Chondrocyte (in vitro differentiated cells): ENCODE measurements at regions not wholly inside any gene's neighbourhood (a gene's known extent, or its start where the extent isn't known, plus 50 kb on each side); places are given as distances from the start of the nearest gene placed in this dataset.
"Not testable (repeated sequence)": the region's sequence is repeated elsewhere in the genome, so short reads cannot be mapped to it uniquely, and the experiment has no call there.

ENCODE experiments used
- DNase-seq: peaks from one replicate; pipeline ENCODE4 v3.0.0; 2021; ENCODE audit warnings: mixed read lengths, low spot score
- H3K27ac Mint-ChIP-seq: one replicate; pipeline ENCODE4 v1.8.0; 2021; ENCODE audit warnings: mild to moderate bottlenecking, moderate library complexity, mixed read lengths; ENCODE audit not compliant: unreplicated experiment
- H3K27me3 Mint-ChIP-seq: 2 replicates; pipeline ENCODE4 v1.8.0; 2021; ENCODE audit warnings: low read depth, mixed read lengths
- H3K36me3 Mint-ChIP-seq: 2 replicates; pipeline ENCODE4 v1.8.0; 2021; ENCODE audit warnings: low read depth, mixed read lengths
- H3K4me1 Mint-ChIP-seq: 2 replicates; pipeline ENCODE4 v1.8.0; 2021; ENCODE audit warnings: low read depth, mild to moderate bottlenecking, mixed read lengths
- H3K4me3 Mint-ChIP-seq: one replicate; pipeline ENCODE4 v1.8.0; 2021; ENCODE audit warnings: mild to moderate bottlenecking, moderate library complexity, mixed read lengths; ENCODE audit not compliant: unreplicated experiment
- H3K9me3 Mint-ChIP-seq: 2 replicates; pipeline ENCODE4 v1.8.0; 2021; ENCODE audit warnings: low read depth, mixed read lengths
- CTCF ChIP-seq: fragments of 200-600 bp; sonication (generic); IDR thresholded peaks from 2 replicates; pipeline ENCODE4 v1.5.0; 2021; ENCODE audit warnings: antibody characterized with exemption, mild to moderate bottlenecking, moderate library complexity

- Mint-ChIP-seq H3K4me3 (no peak overlapping the region), H3K27ac (no peak overlapping the region), H3K36me3 (no peaks in the 10 kb centered on the region), H3K9me3 (no peaks in the 10 kb centered on the region), H3K27me3 (peaks cover 3% of the 10 kb centered on the region), H3K4me1 (no peaks in the 10 kb centered on the region)
- no peak for TF ChIP-seq CTCF
- DNase-seq = no peak
Observed at GRCh38 chr2:17227856-17228255, 290.4 kb downstream of the RAD51AP2 start.

GRCh38 chr2:17226941-17227490 is 291.2 kb downstream of the RAD51AP2 start:
- H3K27me3 Mint-ChIP-seq = peaks cover 3% of the 10 kb centered on the region
- no peak for DNase-seq
- TF ChIP-seq CTCF = no peak
- H3K27ac Mint-ChIP-seq = no peak overlapping the region
- H3K9me3 Mint-ChIP-seq = no peaks in the 10 kb centered on the region
- H3K4me3 Mint-ChIP-seq = no peak overlapping the region
- no peaks in the 10 kb centered on the region for H3K36me3 Mint-ChIP-seq
- H3K4me1 Mint-ChIP-seq = no peaks in the 10 kb centered on the region

DNA sequence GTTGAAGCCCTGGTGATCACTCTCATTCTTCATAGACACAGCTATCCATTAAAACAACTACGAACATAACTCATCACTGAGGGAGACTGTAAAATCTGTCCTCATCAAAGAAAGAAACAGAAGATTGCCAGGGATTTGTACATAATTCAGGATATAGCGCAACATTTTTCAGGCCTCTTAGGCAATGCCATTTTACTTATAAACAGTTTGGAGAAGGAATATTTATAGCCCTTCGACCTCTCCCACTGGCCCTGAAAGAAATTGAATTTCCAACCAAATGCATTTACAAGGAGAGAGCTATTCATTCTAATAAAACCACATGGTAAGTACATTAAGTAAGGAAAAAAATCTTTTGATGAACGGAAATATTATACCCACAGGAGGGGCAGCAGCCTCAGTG is 295.0 kb downstream of the RAD51AP2 start:
- H3K36me3 Mint-ChIP-seq = no peaks in the 10 kb centered on the region
- H3K4me1 Mint-ChIP-seq = no peaks in the 10 kb centered on the region
- H3K9me3 Mint-ChIP-seq = no peaks in the 10 kb centered on the region
- peaks cover 9% of the 10 kb centered on the region for H3K27me3 Mint-ChIP-seq
- no peak overlapping the region for H3K4me3 Mint-ChIP-seq
- TF ChIP-seq CTCF = no peak
- no peak for DNase-seq
- H3K27ac Mint-ChIP-seq = no peak overlapping the region

DNA sequence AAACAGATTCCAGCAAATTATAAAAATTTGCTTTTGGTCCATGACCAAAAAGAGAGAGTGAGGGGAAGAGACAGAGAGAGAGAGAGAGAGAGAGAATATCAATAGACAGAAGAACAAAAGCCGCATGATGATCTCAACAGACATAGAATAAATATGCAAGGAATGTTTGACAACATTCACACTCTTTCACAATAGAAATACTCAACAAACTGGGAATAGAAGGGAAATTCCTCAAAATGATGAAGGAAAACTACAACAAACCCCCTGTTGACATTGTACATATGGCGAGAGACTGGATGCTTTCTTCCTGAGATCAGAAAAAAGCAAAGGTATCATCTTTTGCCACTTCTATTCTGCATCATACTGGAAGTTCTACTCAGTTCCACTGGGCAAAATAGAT is 309.7 kb downstream of the RAD51AP2 start:
- peaks cover 3% of the 10 kb centered on the region for H3K27me3 Mint-ChIP-seq
- peaks cover 7% of the 10 kb centered on the region for H3K9me3 Mint-ChIP-seq
- H3K4me1 Mint-ChIP-seq = no peaks in the 10 kb centered on the region
- no peak overlapping the region for H3K4me3 Mint-ChIP-seq
- no peaks in the 10 kb centered on the region for H3K36me3 Mint-ChIP-seq
- no peak overlapping the region for H3K27ac Mint-ChIP-seq
- TF ChIP-seq CTCF = no peak
- no peak for DNase-seq

DNA sequence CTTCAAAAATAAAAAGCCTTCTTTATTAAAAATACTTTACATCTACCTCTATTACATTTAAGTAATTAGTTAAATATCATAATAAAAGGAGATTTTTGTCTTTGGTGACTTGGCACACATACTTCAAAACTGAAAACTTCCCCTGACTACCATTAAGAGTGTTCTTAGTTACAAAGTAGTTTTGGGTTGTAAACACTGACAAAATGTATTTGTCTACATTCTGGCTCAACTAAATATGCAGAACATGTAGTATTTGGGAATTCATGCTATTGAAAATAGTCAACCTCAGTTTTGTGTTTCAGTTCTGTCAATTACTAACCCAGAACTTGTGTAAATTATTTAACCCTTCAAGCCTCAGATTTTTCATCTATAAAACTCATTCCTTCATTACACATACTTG is 311.5 kb downstream of the RAD51AP2 start:
- Mint-ChIP-seq H3K9me3 (peaks cover 7% of the 10 kb centered on the region), H3K4me3 (no peak overlapping the region), H3K27me3 (peaks cover 3% of the 10 kb centered on the region), H3K27ac (no peak overlapping the region), H3K4me1 (no peaks in the 10 kb centered on the region), H3K36me3 (no peaks in the 10 kb centered on the region)
- DNase-seq = no peak
- no peak for TF ChIP-seq CTCF

DNA sequence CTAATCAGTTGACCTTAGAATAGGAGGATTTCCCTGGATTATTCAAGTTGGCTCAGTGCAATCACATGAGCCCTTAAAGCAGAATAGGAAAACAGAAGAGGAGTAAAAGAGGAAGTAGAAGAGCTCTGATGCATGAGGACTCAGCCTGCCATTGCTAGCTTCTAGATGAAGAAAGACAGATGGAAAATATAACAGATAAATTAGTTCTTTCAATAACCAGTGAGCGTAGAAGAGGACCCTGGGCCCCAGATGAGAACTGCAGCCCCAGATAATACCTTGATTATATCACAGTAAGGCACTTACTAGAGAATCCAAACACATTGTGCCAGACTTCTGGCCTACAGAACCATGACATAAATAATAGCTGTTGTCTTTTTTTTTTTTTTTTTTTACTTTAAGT is 314.0 kb downstream of the RAD51AP2 start:
- not testable (repeated sequence) for H3K9me3 Mint-ChIP-seq, H3K36me3 Mint-ChIP-seq, H3K4me3 Mint-ChIP-seq, H3K27me3 Mint-ChIP-seq, DNase-seq, H3K4me1 Mint-ChIP-seq, H3K27ac Mint-ChIP-seq

- not testable (repeated sequence) for H3K4me1 Mint-ChIP-seq, H3K9me3 Mint-ChIP-seq, DNase-seq, H3K4me3 Mint-ChIP-seq, H3K27me3 Mint-ChIP-seq, H3K36me3 Mint-ChIP-seq, H3K27ac Mint-ChIP-seq
Observed at GRCh38 chr2:17202628-17203027, 315.6 kb downstream of the RAD51AP2 start.
